Hepatocyte (in vitro differentiated cells): ENCODE measurements at regions not wholly inside any gene's neighbourhood (a gene's known extent, or its start where the extent isn't known, plus 50 kb on each side); places are given as distances from the start of the nearest gene placed in this dataset.

ENCODE experiments used
- EZH2phosphoT487 ChIP-seq: fragments of 200-600 bp; sonication (generic); IDR thresholded peaks from one replicate; pipeline ENCODE4 v1.6.1; 2018; ENCODE audit warnings: antibody characterized with exemption, mild to moderate bottlenecking, low read depth, moderate library complexity; ENCODE audit not compliant: unreplicated experiment, severe bottlenecking
- TF ChIP-seq, protein P1 (sequence below): fragments of 200-600 bp; sonication (generic); IDR thresholded peaks from 2 replicates; pipeline ENCODE4 v1.5.1; 2016; ENCODE audit warnings: antibody characterized with exemption, mild to moderate bottlenecking; ENCODE audit not compliant: poor library complexity

DNA sequence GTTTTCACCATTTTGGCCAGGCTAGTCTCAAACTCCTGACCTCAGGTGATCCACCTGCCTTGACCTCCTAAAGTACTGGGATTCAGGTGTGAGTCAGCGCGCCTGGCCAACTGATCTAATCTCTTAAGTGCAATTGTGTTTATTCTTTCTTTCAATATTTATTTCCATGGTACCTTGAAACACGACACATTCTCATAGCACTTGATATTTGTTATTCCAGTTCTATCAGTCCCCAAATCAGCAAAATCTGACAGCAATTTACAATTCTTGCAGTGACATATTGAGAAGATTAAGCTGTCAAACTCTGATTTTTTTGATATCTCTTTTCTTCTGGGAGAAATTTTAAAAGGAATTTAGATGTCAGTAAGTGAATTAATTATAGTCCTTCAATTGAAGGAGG lies 218.1 kb upstream of the FAT4 start:
- TF ChIP-seq, protein P1, sequence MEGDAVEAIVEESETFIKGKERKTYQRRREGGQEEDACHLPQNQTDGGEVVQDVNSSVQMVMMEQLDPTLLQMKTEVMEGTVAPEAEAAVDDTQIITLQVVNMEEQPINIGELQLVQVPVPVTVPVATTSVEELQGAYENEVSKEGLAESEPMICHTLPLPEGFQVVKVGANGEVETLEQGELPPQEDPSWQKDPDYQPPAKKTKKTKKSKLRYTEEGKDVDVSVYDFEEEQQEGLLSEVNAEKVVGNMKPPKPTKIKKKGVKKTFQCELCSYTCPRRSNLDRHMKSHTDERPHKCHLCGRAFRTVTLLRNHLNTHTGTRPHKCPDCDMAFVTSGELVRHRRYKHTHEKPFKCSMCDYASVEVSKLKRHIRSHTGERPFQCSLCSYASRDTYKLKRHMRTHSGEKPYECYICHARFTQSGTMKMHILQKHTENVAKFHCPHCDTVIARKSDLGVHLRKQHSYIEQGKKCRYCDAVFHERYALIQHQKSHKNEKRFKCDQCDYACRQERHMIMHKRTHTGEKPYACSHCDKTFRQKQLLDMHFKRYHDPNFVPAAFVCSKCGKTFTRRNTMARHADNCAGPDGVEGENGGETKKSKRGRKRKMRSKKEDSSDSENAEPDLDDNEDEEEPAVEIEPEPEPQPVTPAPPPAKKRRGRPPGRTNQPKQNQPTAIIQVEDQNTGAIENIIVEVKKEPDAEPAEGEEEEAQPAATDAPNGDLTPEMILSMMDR = no peak
- no peak for TF ChIP-seq EZH2phosphoT487
